DND-41 (cell line): ENCODE measurements at regions not wholly inside any gene's neighbourhood (a gene's known extent, or its start where the extent isn't known, plus 50 kb on each side); places are given as distances from the start of the nearest gene placed in this dataset.

Experiments used
- CTCF ChIP-seq: IDR thresholded peaks from 2 replicates; pipeline ENCODE4 v1.5.1; 2012; ENCODE audit warnings: borderline replicate concordance, low read length, moderate library complexity, mild to moderate bottlenecking; ENCODE audit not compliant: poor library complexity, severe bottlenecking; ENCODE audit errors: extremely low read depth
- EZH2 ChIP-seq: IDR thresholded peaks from 3 replicates; pipeline ENCODE4 v1.6.1; 2012; ENCODE audit warnings: borderline replicate concordance, low read depth, mild to moderate bottlenecking, moderate library complexity, low read length, inconsistent platforms; ENCODE audit not compliant: severe bottlenecking

- TF ChIP-seq CTCF (no peak), EZH2 (no peak)
These were observed 230.3 kb upstream of the GHITM start for GRCh38 chr10:83909001-83909400.
